DMS153 (cell line): ENCODE measurements at regions not wholly inside any gene's neighbourhood (a gene's known extent, or its start where the extent isn't known, plus 50 kb on each side); places are given as distances from the start of the nearest gene placed in this dataset.

Experiments
- DNase-seq: peaks from one replicate; lab custom pipeline; 2025; lab: John Stamatoyannopoulos, UW

DNA sequence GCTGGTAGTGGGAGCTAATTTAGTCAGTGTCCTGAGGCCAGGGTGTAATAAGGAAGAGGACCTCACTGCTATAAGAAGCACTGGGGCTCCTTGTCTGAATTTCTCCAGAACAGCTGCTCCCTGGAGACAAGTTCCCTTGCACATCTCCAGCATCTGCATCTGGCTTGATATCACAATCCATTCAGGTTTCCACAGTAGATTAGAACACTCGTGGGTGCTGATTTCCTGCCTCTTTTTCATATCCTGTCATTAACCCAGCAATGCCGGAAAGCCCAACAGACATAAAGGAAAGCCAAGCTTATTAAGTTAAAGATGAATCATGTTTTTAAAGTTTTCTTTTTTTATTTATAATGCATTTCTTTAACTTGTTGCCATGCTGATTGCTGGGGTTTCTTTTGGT lies 232.3 kb upstream of the WWC1 start:
- no peak for DNase-seq

DNA sequence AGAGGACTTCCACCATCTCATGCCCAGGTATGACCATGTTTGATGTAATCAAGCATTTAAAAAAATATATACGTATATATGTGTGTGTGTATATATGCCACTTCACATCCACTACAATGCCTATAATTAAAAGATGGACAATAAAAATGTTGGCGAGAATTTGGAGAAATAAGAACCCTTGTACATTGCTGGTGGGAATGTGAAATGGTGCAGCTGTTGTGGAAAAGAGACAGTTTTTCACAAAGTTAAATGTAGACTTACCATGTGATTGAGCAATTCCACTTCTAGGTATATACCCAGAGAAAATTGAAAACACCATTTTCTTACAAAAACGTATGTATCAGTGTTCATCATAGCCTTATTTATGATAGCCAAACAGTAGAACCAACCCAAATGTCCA lies 229.2 kb upstream of the WWC1 start:
- no peak for DNase-seq

GRCh38 chr5:168064457-168064856 lies 227.0 kb upstream of the WWC1 start:
- DNase-seq: no peak

- DNase-seq: no peak
These were observed 226.4 kb upstream of the WWC1 start for GRCh38 chr5:168064933-168065622.

- no peak for DNase-seq
These were observed 224.8 kb upstream of the WWC1 start for GRCh38 chr5:168066536-168067208.

DNA sequence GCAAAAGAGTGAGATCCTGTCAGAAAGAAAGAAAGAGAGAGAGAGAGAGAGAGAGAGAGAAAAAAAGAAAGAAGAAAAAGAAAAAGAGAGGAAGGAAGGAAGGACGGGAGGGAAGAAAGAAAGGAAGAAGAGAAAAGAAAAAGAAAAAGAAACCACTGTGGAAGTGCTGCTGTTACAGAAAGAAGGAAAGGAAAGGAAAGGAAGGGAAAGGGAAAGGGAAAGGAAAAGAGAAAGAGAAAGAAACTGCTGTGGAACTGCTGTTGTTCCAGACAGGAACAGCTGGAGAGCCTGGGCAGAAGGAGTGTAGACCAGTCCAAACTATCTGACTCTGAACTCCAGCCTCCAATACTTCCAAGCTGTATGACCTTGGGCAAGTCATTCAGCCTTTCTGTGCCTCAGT lies 220.7 kb upstream of the WWC1 start:
- no peak for DNase-seq

DNA sequence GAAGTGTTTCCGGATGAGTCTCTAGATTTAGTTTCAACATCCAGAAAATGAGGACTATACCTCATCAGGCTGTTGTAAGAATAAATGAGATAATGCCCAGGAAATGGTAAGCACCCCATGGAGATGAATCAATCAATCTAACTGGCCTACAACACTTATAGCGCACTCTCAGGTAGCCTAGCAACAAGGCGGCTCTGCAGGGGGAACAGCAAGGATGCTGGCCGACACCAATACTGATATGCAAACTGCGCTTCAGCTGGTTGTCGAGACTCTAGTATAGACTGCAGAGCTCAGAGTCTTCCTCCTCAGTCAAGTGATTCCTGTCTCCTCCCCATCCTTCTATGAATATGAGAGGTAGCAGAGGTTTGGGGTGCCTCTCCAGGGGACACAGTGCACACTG lies 218.8 kb upstream of the WWC1 start:
- DNase-seq: no peak

DNA sequence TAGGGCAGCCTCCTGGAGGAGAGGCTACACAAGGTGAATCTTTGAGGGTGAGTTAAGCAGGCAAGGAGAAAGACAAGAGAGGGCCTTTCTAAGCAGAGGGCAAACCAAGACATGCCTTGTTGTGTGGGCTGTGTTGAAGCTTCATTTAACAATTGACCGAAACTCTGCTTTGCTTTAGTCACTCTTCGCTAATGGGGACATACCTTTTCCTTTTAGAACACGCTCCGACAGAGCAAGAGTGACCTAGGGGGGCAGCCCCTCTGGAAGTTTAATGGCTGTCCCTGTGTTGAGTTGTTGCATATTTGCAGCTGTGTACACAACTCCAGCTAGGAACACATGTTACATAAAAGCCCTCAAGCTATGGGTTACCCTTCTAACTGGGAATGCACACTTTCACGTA lies 218.1 kb upstream of the WWC1 start:
- no peak for DNase-seq

- no peak for DNase-seq
These were observed 217.2 kb upstream of the WWC1 start for GRCh38 chr5:168073991-168074800.

GRCh38 chr5:168075387-168075786 lies 216.1 kb upstream of the WWC1 start:
- no peak for DNase-seq

DNA sequence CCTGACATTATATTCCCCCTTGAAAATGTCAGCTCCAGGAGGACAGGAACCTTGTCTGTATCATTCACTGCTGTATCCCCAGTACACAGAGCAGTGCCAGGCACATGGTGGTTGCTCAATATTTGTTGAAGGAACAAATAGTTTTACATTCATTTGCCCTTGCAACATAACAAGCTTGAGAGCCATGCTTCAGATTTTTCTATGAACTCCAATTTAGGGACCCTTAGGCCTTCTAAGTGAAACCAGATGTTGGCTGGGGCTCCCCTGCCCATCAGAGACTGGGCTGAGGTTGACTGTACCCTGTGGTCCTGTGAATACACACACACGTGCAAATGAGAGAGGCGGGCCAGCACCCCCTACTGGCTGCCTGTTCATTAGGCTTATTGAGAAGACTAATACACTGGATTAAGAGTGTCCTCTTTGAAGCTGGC lies 214.9 kb upstream of the WWC1 start:
- DNase-seq: no peak

DNA sequence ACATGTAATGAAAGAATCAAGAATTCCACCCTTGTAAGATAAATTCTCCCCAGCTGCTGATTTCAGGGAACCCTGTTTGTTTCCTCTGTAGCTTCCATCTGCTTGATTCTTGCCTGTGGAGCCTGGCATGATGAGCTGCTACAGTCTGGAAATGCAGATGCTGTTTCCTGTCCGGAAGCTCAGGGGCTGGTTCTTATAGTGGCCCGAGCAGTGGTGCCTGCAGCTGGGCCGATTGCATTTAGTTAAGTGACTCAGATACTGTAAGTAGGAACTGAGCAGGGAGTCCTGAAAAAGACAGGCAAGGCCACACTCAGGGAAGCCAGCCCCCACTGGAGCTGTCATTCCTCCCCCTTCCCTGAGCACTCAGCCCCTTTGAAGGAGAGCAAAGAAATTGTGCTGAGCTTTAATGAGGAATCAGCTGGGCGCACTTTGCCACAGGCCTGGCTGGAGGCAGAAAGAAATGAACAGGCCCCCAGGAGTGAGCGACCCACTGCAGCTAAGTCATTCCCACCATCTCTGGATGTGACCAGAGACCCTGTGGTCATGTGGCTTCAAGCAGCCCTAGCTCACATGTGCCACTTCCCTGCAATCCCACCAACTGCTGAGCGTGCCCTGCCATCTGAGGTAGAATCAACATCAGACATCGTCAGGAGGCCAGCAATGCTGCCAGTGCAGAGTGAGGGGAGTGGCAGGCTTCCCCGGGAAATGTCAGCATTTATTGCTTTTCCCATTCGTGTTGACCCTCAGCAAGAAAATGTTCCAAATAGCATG lies 206.0 kb upstream of the WWC1 start:
- no peak for DNase-seq

GRCh38 chr5:168086104-168086610 lies 205.3 kb upstream of the WWC1 start:
- peak; percentile 26 for DNase-seq

GRCh38 chr5:168086746-168087145 lies 204.7 kb upstream of the WWC1 start:
- no peak for DNase-seq

- DNase-seq: no peak
These were observed 202.9 kb upstream of the WWC1 start for GRCh38 chr5:168088410-168089173.

GRCh38 chr5:168089201-168089887 lies 202.1 kb upstream of the WWC1 start:
- DNase-seq: no peak

- no peak for DNase-seq
These were observed 198.9 kb upstream of the WWC1 start for GRCh38 chr5:168092209-168093185.

GRCh38 chr5:168093200-168093910 lies 198.1 kb upstream of the WWC1 start:
- no peak for DNase-seq

DNA sequence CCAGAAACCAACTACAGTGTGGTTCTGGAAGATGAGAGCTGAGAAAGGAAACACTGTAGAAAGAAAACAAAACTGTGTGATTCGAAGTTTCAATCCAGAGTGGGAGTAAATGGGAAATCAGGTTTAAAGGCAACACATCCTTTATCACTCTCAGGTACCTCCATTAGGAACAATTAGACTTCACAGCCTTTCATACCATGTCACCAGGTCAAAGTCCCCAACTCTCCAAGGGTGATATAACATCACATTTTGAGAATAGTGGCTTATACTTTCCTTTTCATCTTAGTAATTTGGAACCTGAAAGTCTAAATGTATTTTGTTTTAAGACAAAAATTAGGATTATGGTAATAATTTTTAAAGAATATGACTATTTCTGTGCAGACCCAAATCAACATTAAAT lies 194.9 kb upstream of the WWC1 start:
- DNase-seq: no peak
